Prostate gland (tissue), 2 donors: ENCODE measurements at regions not wholly inside any gene's neighbourhood (a gene's known extent, or its start where the extent isn't known, plus 50 kb on each side); places are given as distances from the start of the nearest gene placed in this dataset.

Experiments
- CTCF ChIP-seq, 4 experiments: fragments of 200-600 bp in 2 of 4; fragments of 450-650 bp in 2 of 4; sonication (generic) in 2 of 4; IDR thresholded peaks; 1 replicate in 3 of 4; 2 replicates in 1 of 4; pipeline ENCODE4 v1.5.1; 2016 to 2019; ENCODE audit warnings: antibody characterized with exemption in 4 of 4, mild to moderate bottlenecking in 2 of 4, moderate library complexity in 2 of 4
- POLR2A ChIP-seq: fragments of 450-650 bp; IDR thresholded peaks from one replicate; pipeline ENCODE4 v1.6.1; 2016; ENCODE audit warnings: antibody characterized with exemption, mild to moderate bottlenecking
- POLR2AphosphoS5 ChIP-seq: sonication (generic); formaldehyde crosslinking; IDR thresholded peaks from one replicate; pipeline ENCODE4 v1.6.1; 2017; ENCODE audit warnings: antibody characterized with exemption

- TF ChIP-seq POLR2A, result no peak
- TF ChIP-seq POLR2AphosphoS5, result no peak
- TF ChIP-seq CTCF (IDR thresholded peaks at IDR 0.05), result no peak
Observed at GRCh38 chr18:43875511-43875910, 598.2 kb upstream of the SYT4 start.
